ENCODE measurements at regions not wholly inside any gene's neighbourhood (a gene's known extent, or its start where the extent isn't known, plus 50 kb on each side); places are given as distances from the start of the nearest gene placed in this dataset.

- no peak for DNase-seq
Measured at GRCh38 chr18:77668219-77668618, 418.6 kb downstream of the GALR1 start.

DNA sequence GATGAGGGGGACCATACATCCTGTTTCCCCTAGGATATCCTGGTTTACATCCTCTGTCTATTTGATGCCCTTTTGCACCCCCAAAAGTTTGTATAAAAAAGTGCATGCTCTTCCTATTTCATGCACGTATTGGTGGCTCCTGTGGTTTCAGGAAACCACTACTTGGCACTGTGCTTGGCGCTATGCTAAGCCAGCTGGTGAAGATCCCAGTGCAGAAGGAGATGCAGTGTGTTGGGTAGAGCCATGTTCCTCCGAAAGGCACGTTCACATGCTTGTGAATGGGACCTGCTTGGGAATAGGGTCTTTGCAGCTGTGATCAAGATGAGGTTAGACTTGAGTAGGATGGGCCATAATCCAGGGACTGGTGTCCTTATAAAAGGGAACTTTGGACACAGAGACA lies 419.7 kb downstream of the GALR1 start:
- no peak for DNase-seq

GRCh38 chr18:77671456-77672167 lies 422.0 kb downstream of the GALR1 start:
- no peak for DNase-seq

DNA sequence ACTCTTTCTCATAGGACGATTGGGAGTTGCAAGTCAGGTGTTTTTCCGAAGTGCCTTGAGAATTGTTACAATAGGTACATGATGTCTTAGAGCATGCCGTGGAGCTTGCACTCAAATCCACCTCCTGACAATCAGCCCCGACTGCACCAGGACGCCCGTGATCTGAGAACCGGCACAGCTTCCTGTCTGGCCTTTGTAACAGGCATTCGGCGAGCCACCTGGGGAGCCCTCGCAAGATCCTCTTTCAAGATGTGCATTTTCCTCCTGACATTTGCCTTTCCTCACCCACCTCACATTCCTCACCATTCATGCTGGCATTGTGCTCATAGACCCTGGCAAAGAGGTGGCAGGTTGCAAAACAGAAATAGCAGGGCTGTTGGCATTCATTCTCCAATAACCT lies 427.3 kb downstream of the GALR1 start:
- DNase-seq = no peak

- no peak for DNase-seq
Measured at GRCh38 chr18:77677536-77677935, 427.9 kb downstream of the GALR1 start.

DNA sequence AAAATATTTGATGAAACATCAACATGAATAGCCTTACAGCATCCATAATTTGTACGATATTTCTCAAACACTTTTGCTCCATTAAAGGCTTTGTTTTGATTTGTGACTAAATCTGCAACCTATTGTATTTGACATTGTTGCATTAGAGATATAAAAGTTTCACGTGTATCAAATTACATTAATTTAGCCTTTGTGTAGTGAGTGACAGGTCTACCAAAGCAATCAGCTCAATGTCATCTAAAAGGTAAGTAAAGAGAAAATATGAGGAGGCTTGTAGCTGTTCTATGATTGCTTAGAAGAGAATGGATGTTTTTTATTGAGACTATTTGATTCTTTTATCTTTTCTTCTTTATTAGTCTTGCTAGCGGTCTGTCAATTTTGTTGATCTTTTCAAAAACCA lies 430.2 kb downstream of the GALR1 start:
- no peak for DNase-seq

DNA sequence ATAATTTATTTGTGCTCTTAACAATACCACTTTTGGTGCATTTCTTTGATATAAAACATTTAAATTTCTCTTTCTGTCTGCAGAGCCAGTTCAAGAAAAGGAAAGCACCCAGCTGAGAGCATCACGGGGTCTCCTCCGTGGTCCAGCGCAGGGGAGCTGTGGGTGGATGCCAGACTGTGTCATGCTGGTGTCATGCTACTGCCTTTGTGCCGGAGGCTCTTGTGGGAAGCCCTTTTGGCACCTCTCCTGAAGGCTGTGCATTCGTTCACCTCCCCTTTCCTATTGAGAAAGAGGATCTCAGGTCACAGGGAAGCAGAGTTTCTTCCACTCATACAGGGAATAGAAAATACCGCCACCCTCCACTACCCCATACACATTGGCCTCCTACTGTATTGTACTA lies 450.4 kb downstream of the GALR1 start:
- no peak for DNase-seq

DNA sequence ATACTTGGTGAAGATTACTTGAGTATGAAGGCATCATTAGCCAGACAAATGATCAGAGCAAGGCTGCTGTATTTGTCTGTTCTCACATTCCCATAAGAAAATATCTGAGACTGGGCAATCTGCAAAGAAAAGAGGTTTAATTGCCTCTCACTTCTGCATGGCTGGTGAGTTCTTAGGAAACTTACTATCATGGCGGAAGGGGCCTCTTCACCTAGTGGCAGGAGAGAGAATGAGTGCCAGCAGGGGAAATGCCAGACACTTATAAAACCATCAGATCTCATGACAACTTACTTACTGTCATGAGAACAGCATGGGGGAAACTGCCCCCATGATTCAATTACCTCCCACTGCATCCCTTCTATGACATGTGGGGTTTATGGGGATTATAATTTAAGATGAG lies 452.3 kb downstream of the GALR1 start:
- no peak for DNase-seq

GRCh38 chr18:77702686-77703085 lies 453.0 kb downstream of the GALR1 start:
- DNase-seq = no peak

DNA sequence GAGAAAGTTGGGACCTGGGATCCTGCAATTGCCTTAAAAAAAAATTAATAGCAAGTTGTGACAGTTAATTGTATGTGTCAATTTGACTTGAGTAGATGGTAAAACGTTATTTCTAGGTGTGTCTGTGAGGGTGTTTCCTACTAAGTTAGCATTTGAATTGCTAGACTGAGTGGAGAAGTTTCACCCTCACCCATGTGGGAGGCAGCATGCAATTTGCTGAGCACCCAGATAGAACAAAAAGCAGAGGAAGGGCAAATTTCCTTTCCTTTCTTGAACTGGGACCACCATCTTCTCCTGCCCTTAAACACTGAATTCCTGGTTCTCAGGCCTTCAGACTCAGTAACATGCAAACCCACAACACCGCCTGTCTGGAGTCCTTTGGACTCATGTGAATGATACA lies 455.7 kb downstream of the GALR1 start:
- DNase-seq = no peak

DNA sequence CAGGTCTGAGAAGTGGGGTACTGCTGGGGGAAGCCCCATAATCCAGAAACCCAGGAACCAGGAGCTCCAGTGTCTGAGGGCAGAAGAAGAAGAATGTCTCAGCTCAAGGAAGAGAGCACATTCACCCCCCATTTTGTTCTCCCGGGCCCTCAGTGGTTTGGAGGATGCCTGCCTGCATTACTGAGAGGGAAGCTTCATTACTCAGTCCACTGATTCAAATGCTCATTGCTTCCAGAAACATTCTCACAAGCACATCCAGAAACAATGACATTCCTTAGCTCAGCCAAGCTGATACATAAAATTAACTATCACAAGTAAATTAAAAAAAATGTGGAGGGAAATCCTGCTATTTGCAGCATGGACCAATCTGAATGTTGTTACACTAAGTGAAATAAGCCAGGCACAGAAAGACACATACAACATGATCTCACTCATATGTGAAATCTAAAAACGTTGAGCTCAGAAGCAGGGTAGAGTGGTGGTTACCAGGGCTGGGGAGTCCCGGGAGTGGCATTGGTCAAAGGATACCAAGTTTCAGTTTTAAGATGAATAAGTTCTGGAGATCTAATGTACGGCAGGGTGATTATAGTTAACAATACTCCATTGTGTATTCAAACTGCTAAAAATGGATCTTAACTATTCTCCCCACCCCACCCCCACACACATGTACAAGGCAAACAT lies 459.3 kb downstream of the GALR1 start:
- DNase-seq = no peak

DNA sequence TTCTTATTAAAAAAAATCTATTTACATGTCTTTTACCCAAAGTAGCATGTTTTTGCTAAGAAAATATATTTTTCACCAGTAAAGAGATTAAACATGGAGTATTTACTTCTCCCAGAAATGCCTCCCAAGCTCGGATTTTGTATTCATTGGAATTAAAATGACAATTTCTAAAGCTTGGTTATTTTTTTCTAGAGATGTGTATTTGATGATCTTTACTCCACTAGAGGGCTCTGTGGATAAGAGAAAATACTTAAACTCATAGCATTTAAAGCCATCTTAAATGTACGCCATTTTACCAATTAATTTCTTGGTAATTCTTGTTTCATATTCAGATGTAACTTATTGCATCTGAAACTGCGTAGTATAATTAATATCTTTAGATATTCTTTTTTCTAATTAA lies 461.4 kb downstream of the GALR1 start:
- no peak for DNase-seq

GRCh38 chr18:77714716-77715115 lies 465.1 kb downstream of the GALR1 start:
- DNase-seq = no peak

DNA sequence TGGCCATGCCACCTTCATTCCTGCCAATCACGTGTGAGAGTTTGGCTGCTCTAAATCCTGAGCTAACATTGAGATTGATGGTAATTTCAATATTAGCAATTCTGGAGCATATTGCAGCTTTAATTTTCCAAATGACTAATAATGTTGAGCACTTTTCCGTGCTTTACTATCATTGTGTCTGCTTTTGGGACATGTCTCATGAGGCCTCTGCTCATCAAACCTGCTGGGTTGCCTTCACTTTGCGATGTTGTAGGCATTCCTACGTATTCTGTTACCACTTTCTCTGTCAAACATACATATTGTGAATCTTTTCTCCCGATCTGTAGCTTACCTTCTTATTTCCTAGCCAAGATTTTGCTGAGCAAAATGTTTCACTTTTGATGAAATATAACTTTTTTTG lies 466.6 kb downstream of the GALR1 start:
- DNase-seq = no peak

- no peak for DNase-seq
Measured at GRCh38 chr18:77733292-77733903, 483.8 kb downstream of the GALR1 start.

- DNase-seq = no peak
Measured at GRCh38 chr18:77736842-77737241, 487.2 kb downstream of the GALR1 start.

DNA sequence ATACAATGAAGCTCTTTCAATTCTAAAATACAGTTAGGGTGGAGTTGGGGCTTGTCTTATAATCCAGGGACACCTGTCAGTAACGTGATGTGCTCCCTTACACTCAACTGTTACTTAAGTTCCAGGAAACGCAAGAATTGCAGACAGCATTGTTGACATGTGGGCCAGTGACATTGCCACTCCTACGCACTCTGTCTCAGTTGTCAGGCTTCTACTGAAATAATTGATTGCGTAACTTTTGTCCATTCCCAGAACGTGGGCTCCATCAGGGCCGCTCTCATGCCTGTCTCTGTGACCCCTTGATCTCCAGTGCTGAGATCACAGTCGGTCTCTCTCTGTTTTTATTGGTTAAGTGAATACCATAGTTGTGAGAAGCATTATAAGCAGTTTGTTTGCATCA lies 487.8 kb downstream of the GALR1 start:
- DNase-seq = no peak

DNA sequence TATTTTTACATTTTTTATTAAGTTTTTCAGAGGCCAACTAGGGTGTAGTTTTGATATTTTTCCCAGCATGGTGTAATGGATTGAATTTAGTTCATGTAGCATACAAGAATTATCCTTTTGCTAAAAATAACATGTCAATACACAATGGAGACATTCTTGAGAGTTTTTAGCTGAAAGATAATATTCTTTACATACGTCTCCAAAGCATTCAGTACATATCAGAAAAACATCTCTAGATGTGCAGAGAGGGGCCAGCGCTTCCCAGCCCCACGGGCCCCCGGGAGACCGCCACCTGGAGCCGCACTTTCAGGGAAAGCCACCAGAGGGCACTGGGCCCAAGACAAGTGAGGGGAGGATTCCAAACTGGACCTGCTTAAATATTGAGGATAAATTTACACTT lies 499.4 kb downstream of the GALR1 start:
- no peak for DNase-seq

DNA sequence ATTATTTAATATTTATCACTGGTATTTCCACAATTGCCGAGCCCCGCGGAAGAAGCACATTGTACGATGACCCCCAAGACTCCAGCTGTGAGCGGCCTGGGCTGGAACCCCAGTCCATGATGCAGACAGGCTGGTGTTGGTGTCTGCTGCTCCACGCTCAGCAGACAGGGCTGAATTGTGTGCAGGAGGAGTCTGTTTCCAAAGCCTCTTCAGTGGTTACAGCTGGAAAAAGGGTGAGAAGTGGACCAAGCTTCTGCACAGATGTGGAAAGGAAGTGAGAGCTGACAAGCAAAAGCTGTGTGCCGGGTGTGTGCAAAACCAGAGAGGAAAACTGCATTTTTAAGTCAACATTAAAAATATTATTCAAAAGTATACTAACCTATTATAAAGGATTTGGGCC lies 500.4 kb downstream of the GALR1 start:
- DNase-seq = no peak

DNA sequence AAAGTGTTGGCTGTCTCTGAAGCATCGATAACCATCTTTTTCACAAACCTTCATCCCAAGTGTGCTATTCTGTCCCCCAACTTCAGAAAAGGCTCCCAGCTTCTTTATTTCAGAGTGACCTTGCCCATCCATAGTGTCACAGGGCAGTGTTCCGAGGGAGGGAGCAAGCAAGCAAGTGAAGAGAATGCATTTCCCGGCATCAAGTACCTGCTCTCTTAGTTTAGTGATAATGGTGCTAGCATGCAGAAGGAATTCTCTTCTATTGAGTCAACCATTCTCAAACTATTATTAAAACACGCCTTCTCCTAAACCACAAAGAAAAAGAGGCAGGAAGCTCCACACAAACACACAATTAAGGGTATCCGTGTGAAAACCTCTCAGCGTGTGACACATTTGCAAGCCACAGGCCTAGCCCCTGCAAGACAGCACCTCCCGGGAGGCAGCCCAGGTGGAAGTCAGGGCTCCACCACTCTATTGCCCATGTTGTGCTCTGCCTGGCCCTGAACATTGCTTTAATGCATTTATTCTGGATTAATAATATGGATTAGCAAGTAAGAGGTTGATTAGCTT lies 504.9 kb downstream of the GALR1 start:
- DNase-seq = no peak

DNA sequence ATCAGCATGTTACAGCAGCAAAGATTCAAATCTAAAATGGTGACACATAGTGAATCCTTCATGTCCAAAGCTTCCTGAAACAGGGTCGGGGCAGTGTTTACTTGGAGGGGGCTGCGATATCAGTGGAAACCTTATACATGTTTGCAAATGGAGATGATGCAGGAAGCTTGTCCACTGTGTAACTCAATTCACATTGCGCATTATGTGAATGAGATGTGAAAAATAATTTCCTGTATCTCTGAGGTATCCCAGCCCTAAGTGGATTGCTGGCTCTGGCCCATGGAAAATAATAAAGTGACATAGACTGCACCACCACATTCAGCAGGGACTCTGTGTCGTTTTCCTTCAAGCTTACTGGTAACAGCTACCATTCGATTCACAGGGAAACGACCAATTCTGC lies 505.5 kb downstream of the GALR1 start:
- no peak for DNase-seq

DNA sequence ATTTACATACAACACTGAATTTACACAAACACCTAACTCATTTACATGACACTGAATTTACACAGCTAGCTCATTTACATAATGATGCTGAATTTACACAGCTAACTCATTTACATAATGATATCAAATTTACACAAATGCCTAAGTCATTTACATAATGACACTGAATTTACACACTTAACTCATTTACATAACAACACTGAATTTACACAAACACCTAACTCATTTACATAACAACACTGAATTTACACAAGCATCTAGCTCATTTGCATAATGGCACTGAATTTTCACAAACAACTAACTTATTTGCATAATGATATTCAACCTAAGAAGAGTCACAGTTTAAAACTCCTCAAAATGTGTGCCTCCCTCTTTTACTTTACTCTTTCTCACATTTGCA lies 511.7 kb downstream of the GALR1 start:
- no peak for DNase-seq

- DNase-seq = no peak
Measured at GRCh38 chr18:77762014-77762413, 512.4 kb downstream of the GALR1 start.

- no peak for DNase-seq
Measured at GRCh38 chr18:77762642-77763041, 513.0 kb downstream of the GALR1 start.
